OCI-LY7 (cell line): ENCODE measurements at regions not wholly inside any gene's neighbourhood (a gene's known extent, or its start where the extent isn't known, plus 50 kb on each side); places are given as distances from the start of the nearest gene placed in this dataset.

Experiments
- BruUV-seq: library from RNA; stranded (reverse); fragments of 400-500 nt; replicated peaks from 2 replicates; lab custom pipeline; 2021; lab: Mats Ljungman, UMichigan
- CTCF ChIA-PET: fragments of 300-600 bp; sonication (Branson Sonifier 250); formaldehyde crosslinking; loops from one replicate; lab custom pipeline; 2022; ENCODE audit warnings: antibody characterized with exemption; ENCODE audit not compliant: unreplicated experiment; lab: Charles Lee
- POLR2A ChIA-PET: fragments of 300-600 bp; sonication (Branson Sonifier 250); formaldehyde crosslinking; loops from one replicate; lab custom pipeline; 2022; ENCODE audit warnings: antibody characterized with exemption; lab: Charles Lee
- DNase-seq: peaks from one replicate; pipeline ENCODE4 v3.0.0-alpha.2; 2015; ENCODE audit warnings: low spot score
- H2AFZ ChIP-seq: fragments of 200-600 bp; sonication (generic), shearing (Covaris generic); 2 replicates; pipeline ENCODE4 v1.6.1; 2014; ENCODE audit warnings: mild to moderate bottlenecking, antibody characterized with exemption, low read length, moderate library complexity
- H3K27ac ChIP-seq: fragments of 200-600 bp; sonication (generic); 2 replicates; pipeline ENCODE4 v1.5.1; 2014; ENCODE audit warnings: mixed run types, low read depth, mild to moderate bottlenecking, moderate library complexity, low read length, inconsistent platforms; ENCODE audit not compliant: poor library complexity, severe bottlenecking
- H3K36me3 ChIP-seq: fragments of 200-600 bp; sonication (generic); 2 replicates; pipeline ENCODE4 v1.6.1; 2014; ENCODE audit warnings: mild to moderate bottlenecking, antibody characterized with exemption, low read length, moderate library complexity, mixed read lengths; ENCODE audit not compliant: insufficient read depth
- H3K4me1 ChIP-seq: fragments of 200-600 bp; sonication (generic); 2 replicates; pipeline ENCODE4 v1.5.1; 2014; ENCODE audit warnings: mild to moderate bottlenecking, low read length; ENCODE audit not compliant: insufficient read depth, poor library complexity, severe bottlenecking
- H3K4me2 ChIP-seq: fragments of 200-600 bp; sonication (generic); 2 replicates; pipeline ENCODE4 v1.6.1; 2014; ENCODE audit warnings: mild to moderate bottlenecking, low read length
- H3K4me3 ChIP-seq: fragments of 200-600 bp; sonication (generic); 2 replicates; pipeline ENCODE4 v1.5.1; 2014; ENCODE audit warnings: mild to moderate bottlenecking, low read depth, low read length; ENCODE audit not compliant: poor library complexity, severe bottlenecking
- H3K79me2 ChIP-seq: fragments of 200-600 bp; sonication (generic); 2 replicates; pipeline ENCODE4 v1.6.1; 2016; ENCODE audit warnings: low read depth, mild to moderate bottlenecking, low read length, moderate library complexity, mixed read lengths; ENCODE audit not compliant: insufficient read depth
- H3K9me2 ChIP-seq: fragments of 200-600 bp; sonication (generic); 2 replicates; pipeline ENCODE4 v1.6.1; 2016; ENCODE audit warnings: mild to moderate bottlenecking, low read length, mixed read lengths; ENCODE audit not compliant: insufficient read depth
- H3K9me3 ChIP-seq: fragments of 200-600 bp; sonication (generic); 2 replicates; pipeline ENCODE4 v1.6.1; 2014; ENCODE audit warnings: mild to moderate bottlenecking, mixed run types, low read length, mixed read lengths
- H4K20me1 ChIP-seq: fragments of 200-600 bp; sonication (generic); 2 replicates; pipeline ENCODE4 v1.6.1; 2014; ENCODE audit warnings: mild to moderate bottlenecking, antibody characterized with exemption, low read length, moderate library complexity, mixed read lengths; ENCODE audit not compliant: insufficient read depth
- EZH2phosphoT487 ChIP-seq: fragments of 200-600 bp; sonication (generic); IDR thresholded peaks from 2 replicates; pipeline ENCODE4 v1.6.1; 2018; ENCODE audit warnings: low read depth, borderline replicate concordance, mild to moderate bottlenecking, mixed run types, antibody characterized with exemption, low read length, moderate library complexity, mixed read lengths
- intact Hi-C: fragments of 100-400 bp; cut with micrococcal nuclease; formaldehyde crosslinking; loops from one replicate; pipeline ENCODE4 v1.10.0; 2022; ENCODE audit not compliant: unreplicated experiment
- TF ChIP-seq, protein P1 (sequence below): fragments of 200-600 bp; sonication (generic); conservative IDR thresholded peaks from 2 replicates; pipeline ENCODE4 v1.5.1; 2014; ENCODE audit warnings: mild to moderate bottlenecking, antibody characterized with exemption, low read length, moderate library complexity, mixed read lengths

DNA sequence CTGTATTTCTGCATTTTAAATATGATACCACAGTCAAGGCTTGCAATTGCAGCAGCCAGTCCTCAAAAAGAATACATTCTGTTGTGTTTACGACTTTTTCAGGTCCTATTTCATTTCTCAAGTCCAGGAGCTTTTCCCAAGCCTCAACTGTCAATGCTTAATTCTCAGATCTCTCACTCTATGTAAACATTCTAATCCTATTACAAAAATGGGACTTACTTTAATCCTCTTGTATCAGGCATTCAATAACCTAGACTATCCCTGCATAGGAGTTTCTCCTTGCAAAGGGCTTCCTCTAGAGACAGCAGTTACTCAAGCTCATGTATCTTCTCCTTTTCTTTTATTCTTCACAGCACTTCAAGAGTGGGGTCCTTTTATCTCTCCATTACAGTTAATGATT is 1293.0 kb downstream of the GRIK2 start:
- no peak for DNase-seq
- no peaks in the 10 kb centered on the region for H3K9me3 ChIP-seq
- POLR2A ChIA-PET: no interaction called here
- no peak overlapping the region for H3K4me3 ChIP-seq
- H4K20me1 ChIP-seq: no peaks in the 10 kb centered on the region
- CTCF ChIA-PET: no interaction called here
- no peak overlapping the region for H3K4me2 ChIP-seq
- TF ChIP-seq, protein P1, sequence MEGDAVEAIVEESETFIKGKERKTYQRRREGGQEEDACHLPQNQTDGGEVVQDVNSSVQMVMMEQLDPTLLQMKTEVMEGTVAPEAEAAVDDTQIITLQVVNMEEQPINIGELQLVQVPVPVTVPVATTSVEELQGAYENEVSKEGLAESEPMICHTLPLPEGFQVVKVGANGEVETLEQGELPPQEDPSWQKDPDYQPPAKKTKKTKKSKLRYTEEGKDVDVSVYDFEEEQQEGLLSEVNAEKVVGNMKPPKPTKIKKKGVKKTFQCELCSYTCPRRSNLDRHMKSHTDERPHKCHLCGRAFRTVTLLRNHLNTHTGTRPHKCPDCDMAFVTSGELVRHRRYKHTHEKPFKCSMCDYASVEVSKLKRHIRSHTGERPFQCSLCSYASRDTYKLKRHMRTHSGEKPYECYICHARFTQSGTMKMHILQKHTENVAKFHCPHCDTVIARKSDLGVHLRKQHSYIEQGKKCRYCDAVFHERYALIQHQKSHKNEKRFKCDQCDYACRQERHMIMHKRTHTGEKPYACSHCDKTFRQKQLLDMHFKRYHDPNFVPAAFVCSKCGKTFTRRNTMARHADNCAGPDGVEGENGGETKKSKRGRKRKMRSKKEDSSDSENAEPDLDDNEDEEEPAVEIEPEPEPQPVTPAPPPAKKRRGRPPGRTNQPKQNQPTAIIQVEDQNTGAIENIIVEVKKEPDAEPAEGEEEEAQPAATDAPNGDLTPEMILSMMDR: no peak
- TF ChIP-seq EZH2phosphoT487: no peak
- intact Hi-C loops: no loop called here
- H3K27ac ChIP-seq: no peak overlapping the region
- H2AFZ ChIP-seq: no peak overlapping the region
- H3K36me3 ChIP-seq: no peaks in the 10 kb centered on the region
- H3K4me1 ChIP-seq: no peaks in the 10 kb centered on the region
- H3K9me2 ChIP-seq: no peaks in the 10 kb centered on the region
- H3K79me2 ChIP-seq: no peaks in the 10 kb centered on the region
- no TSS peak for BruUV-seq

DNA sequence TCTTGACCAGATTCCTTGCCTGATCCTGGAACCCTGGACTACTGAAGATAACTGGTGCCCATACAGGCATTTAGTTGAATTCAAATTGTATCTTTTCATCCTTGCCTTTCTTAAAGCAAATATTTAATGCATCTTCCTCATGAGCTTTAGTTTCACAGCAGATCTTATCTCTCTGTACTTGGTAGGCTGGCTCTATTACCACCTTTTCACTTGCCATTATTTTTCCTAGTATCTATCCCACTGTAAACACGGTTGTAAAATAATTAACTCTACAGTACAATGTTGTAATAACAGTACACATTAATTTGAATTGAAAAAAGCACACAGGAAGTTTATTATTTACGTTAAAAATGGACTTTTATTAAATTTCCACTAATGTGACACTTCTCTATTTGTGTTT is 1286.9 kb downstream of the GRIK2 start:
- Histone ChIP-seq H3K9me2 (no peaks in the 10 kb centered on the region), H3K4me1 (no peaks in the 10 kb centered on the region), H2AFZ (no peak overlapping the region), H3K27ac (no peak overlapping the region), H3K9me3 (no peaks in the 10 kb centered on the region), H3K36me3 (no peaks in the 10 kb centered on the region), H4K20me1 (no peaks in the 10 kb centered on the region), H3K4me3 (no peak overlapping the region), H3K79me2 (no peaks in the 10 kb centered on the region), H3K4me2 (no peak overlapping the region)
- no peak for DNase-seq
- POLR2A ChIA-PET: no interaction called here
- TF ChIP-seq, protein P1: no peak
- TF ChIP-seq EZH2phosphoT487: no peak
- intact Hi-C loops: no loop called here
- BruUV-seq: no TSS peak
- CTCF ChIA-PET: no interaction called here

DNA sequence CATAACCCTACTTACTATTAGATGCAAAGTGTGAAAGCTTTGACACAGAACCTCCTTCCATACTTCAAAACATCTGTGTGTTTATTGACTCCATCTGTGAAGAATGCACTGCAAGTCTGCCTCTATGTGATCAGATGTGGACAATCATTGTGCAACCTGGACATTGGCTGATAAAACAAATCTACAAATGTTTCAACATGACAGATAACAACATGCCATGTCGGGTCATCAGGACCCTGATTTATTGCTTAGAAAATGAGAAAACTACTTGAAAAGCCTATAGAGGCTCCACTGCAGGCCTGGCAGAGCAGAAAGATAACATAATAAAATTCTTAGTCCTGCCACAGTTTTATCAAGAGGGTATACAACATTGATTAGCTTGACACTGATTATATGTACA is 1286.4 kb downstream of the GRIK2 start:
- ChIA-PET POLR2A (no interaction called here), CTCF (no interaction called here)
- no peaks in the 10 kb centered on the region for H3K79me2 ChIP-seq
- H3K9me2 ChIP-seq: no peaks in the 10 kb centered on the region
- TF ChIP-seq, protein P1: no peak
- no peak for TF ChIP-seq EZH2phosphoT487
- no peak overlapping the region for H3K4me3 ChIP-seq
- intact Hi-C loops: no loop called here
- no peak overlapping the region for H3K27ac ChIP-seq
- no peaks in the 10 kb centered on the region for H3K9me3 ChIP-seq
- no peaks in the 10 kb centered on the region for H3K4me1 ChIP-seq
- no peaks in the 10 kb centered on the region for H4K20me1 ChIP-seq
- no peaks in the 10 kb centered on the region for H3K36me3 ChIP-seq
- DNase-seq: no peak
- no peak overlapping the region for H2AFZ ChIP-seq
- no peak overlapping the region for H3K4me2 ChIP-seq
- no TSS peak for BruUV-seq
